ENCODE measurements at regions not wholly inside any gene's neighbourhood (a gene's known extent, or its start where the extent isn't known, plus 50 kb on each side); places are given as distances from the start of the nearest gene placed in this dataset.

GRCh38 chr9:89787595-89787994 is 182.8 kb downstream of the GADD45G start:
- Histone ChIP-seq H3K36me3 (ENCODE audit: insufficient read depth, low read length) (no peaks in the 10 kb centered on the region), H3K4me2 (ENCODE audit: low read length) (no peak overlapping the region), H2AFZ (ENCODE audit: low read length) (no peak overlapping the region), H3K9me3 (ENCODE audit: low read length) (no peaks in the 10 kb centered on the region), H3K9me2 (ENCODE audit: insufficient read depth, low read length) (no peaks in the 10 kb centered on the region), H4K20me1 (ENCODE audit: insufficient read depth, low read length) (no peaks in the 10 kb centered on the region), H3K27ac (ENCODE audit: low read depth, low read length, poor library complexity, severe bottlenecking) (no peak overlapping the region), H3K4me3 (ENCODE audit: low read depth, low read length, poor library complexity, severe bottlenecking) (no peak overlapping the region), H3K4me1 (ENCODE audit: insufficient read depth, low read length, poor library complexity, severe bottlenecking) (no peaks in the 10 kb centered on the region), H3K79me2 (ENCODE audit: insufficient read depth, low read depth, low read length) (no peaks in the 10 kb centered on the region)
- no TSS peak for BruUV-seq (replicated peaks)
- no peak for TF ChIP-seq CTCF (conservative IDR thresholded peaks at IDR 0.05; ENCODE audit: low read length)
- POLR2A ChIA-PET: no interaction called here
- DNase-seq (ENCODE audit: low spot score): no peak
- CTCF ChIA-PET (ENCODE audit: unreplicated experiment): no interaction called here
- intact Hi-C loops (cut with micrococcal nuclease; ENCODE audit: unreplicated experiment): no loop called here

GRCh38 chr9:89788434-89788833 is 183.6 kb downstream of the GADD45G start:
- no peaks in the 10 kb centered on the region for H3K9me3 ChIP-seq (ENCODE audit: low read length)
- no TSS peak for BruUV-seq (replicated peaks)
- intact Hi-C loops (cut with micrococcal nuclease; ENCODE audit: unreplicated experiment): no loop called here
- H3K4me1 ChIP-seq (ENCODE audit: insufficient read depth, low read length, poor library complexity, severe bottlenecking): no peaks in the 10 kb centered on the region
- H3K36me3 ChIP-seq (ENCODE audit: insufficient read depth, low read length): no peaks in the 10 kb centered on the region
- no peaks in the 10 kb centered on the region for H3K9me2 ChIP-seq (ENCODE audit: insufficient read depth, low read length)
- H2AFZ ChIP-seq (ENCODE audit: low read length): no peak overlapping the region
- ChIA-PET CTCF (ENCODE audit: unreplicated experiment) (no interaction called here), POLR2A (interaction anchor here (1.4 kb wide), 1 partner anchor 23 kb away, joined by 3 read pairs; no protein-coding TSS in a partner anchor)
- no peak overlapping the region for H3K27ac ChIP-seq (ENCODE audit: low read depth, low read length, poor library complexity, severe bottlenecking)
- no peak overlapping the region for H3K4me3 ChIP-seq (ENCODE audit: low read depth, low read length, poor library complexity, severe bottlenecking)
- no peaks in the 10 kb centered on the region for H3K79me2 ChIP-seq (ENCODE audit: insufficient read depth, low read depth, low read length)
- H4K20me1 ChIP-seq (ENCODE audit: insufficient read depth, low read length): no peaks in the 10 kb centered on the region
- TF ChIP-seq CTCF (conservative IDR thresholded peaks at IDR 0.05; ENCODE audit: low read length) (no peak), EZH2phosphoT487 (IDR thresholded peaks at IDR 0.05; ENCODE audit: borderline replicate concordance, low read depth, low read length) (no peak)
- DNase-seq (ENCODE audit: low spot score): no peak
- no peak overlapping the region for H3K4me2 ChIP-seq (ENCODE audit: low read length)

GRCh38 chr9:89789922-89790510 is 185.2 kb downstream of the GADD45G start:
- Histone ChIP-seq H3K79me2 (ENCODE audit: insufficient read depth, low read depth, low read length) (no peaks in the 10 kb centered on the region), H3K27ac (ENCODE audit: low read depth, low read length, poor library complexity, severe bottlenecking) (no peak overlapping the region), H2AFZ (ENCODE audit: low read length) (no peak overlapping the region), H3K9me2 (ENCODE audit: insufficient read depth, low read length) (no peaks in the 10 kb centered on the region), H3K9me3 (ENCODE audit: low read length) (no peaks in the 10 kb centered on the region), H3K4me1 (ENCODE audit: insufficient read depth, low read length, poor library complexity, severe bottlenecking) (no peaks in the 10 kb centered on the region), H3K36me3 (ENCODE audit: insufficient read depth, low read length) (no peaks in the 10 kb centered on the region), H3K4me3 (ENCODE audit: low read depth, low read length, poor library complexity, severe bottlenecking) (no peak overlapping the region), H4K20me1 (ENCODE audit: insufficient read depth, low read length) (no peaks in the 10 kb centered on the region), H3K4me2 (ENCODE audit: low read length) (no peak overlapping the region)
- POLR2A ChIA-PET: no interaction called here
- no peak for DNase-seq (ENCODE audit: low spot score)
- no peak for TF ChIP-seq EZH2phosphoT487 (IDR thresholded peaks at IDR 0.05; ENCODE audit: borderline replicate concordance, low read depth, low read length)
- TF ChIP-seq CTCF (conservative IDR thresholded peaks at IDR 0.05; ENCODE audit: low read length): no peak
- intact Hi-C loops (cut with micrococcal nuclease; ENCODE audit: unreplicated experiment): no loop called here
- CTCF ChIA-PET (ENCODE audit: unreplicated experiment): no interaction called here
- no TSS peak for BruUV-seq (replicated peaks)

Measured in OCI-LY7 (cell line).